GM12865 (cell line): ENCODE measurements at regions not wholly inside any gene's neighbourhood (a gene's known extent, or its start where the extent isn't known, plus 50 kb on each side); places are given as distances from the start of the nearest gene placed in this dataset.
"Not testable (repeated sequence)": the region's sequence is repeated elsewhere in the genome, so short reads cannot be mapped to it uniquely, and the experiment has no call there.

Experiments
- DNase-seq: peaks from one replicate; pipeline ENCODE4 v3.0.0; 2010; ENCODE audit warnings: low read depth
- H3K4me3 ChIP-seq: 2 replicates; pipeline ENCODE4 v1.5.1; 2011; ENCODE audit warnings: mild to moderate bottlenecking, low read depth, low read length, control low read depth
- CTCF ChIP-seq: IDR thresholded peaks from 2 replicates; pipeline ENCODE4 v1.5.1; 2011; ENCODE audit warnings: low read length, control low read depth, low read depth, inconsistent platforms; ENCODE audit not compliant: insufficient read depth; ENCODE audit errors: missing control alignments

DNA sequence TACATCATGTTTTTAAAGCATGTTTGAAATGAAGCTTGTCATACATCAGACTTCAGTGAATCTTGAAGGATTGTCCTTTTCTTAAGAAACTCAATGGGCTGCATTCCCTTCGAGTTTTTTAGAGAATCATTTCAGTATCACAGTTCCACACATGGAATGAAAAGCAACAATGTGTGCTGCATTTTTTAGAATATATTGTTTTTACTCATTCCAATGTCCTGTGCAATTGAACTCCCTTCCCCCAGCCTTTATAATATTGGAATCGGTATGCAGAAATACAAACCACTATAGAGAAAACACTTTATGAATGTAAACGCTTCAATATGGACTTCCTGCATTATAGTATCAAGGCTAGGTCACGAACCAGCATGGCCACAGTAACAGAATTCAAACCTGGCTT is 634.4 kb downstream of the GATA3 start:
- no peak overlapping the region for H3K4me3 ChIP-seq
- no peak for TF ChIP-seq CTCF
- DNase-seq, result no peak

- no peak overlapping the region for H3K4me3 ChIP-seq
- no peak for TF ChIP-seq CTCF
- no peak for DNase-seq
These were observed 637.1 kb downstream of the GATA3 start for GRCh38 chr10:8691498-8692017.

- DNase-seq, H3K4me3 ChIP-seq: not testable (repeated sequence)
These were observed 639.1 kb downstream of the GATA3 start for GRCh38 chr10:8693635-8694034.

GRCh38 chr10:8696746-8697145 is 642.3 kb downstream of the GATA3 start:
- no peak overlapping the region for H3K4me3 ChIP-seq
- no peak for DNase-seq
- TF ChIP-seq CTCF, result no peak

DNA sequence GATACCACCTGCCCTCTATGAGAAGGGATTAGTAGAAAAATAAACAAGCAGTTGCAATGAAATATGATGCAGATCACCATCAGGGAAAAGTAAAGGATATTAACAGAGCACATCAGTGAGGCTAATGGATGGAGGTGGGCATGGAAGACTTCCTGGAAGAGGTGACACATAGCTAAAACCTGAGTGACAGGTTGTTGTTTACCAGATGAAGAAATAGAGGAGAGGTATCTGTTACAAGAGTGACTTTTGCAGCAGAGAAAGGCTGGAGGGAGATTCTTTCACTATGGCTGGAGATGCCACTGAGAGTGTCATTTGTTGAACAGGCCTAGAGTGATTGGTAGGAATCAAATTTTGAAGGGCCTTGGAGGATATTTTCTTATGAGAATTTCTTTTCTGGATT is 646.2 kb downstream of the GATA3 start:
- TF ChIP-seq CTCF, result no peak
- H3K4me3 ChIP-seq, result no peak overlapping the region
- DNase-seq, result no peak

- H3K4me3 ChIP-seq, result no peak overlapping the region
- DNase-seq, result no peak
- TF ChIP-seq CTCF, result no peak
These were observed 647.7 kb downstream of the GATA3 start for GRCh38 chr10:8702181-8702580.

GRCh38 chr10:8705415-8705814 is 650.9 kb downstream of the GATA3 start:
- H3K4me3 ChIP-seq, result no peak overlapping the region
- DNase-seq, result no peak
- no peak for TF ChIP-seq CTCF

GRCh38 chr10:8712656-8713055 is 658.2 kb downstream of the GATA3 start:
- no peak for DNase-seq
- TF ChIP-seq CTCF, result no peak
- no peak overlapping the region for H3K4me3 ChIP-seq
